ENCODE measurements at regions not wholly inside any gene's neighbourhood (a gene's known extent, or its start where the extent isn't known, plus 50 kb on each side); places are given as distances from the start of the nearest gene placed in this dataset.

GRCh38 chr13:105506463-105506862 lies 1029.0 kb downstream of the EFNB2 start:
- TF ChIP-seq, protein P1, sequence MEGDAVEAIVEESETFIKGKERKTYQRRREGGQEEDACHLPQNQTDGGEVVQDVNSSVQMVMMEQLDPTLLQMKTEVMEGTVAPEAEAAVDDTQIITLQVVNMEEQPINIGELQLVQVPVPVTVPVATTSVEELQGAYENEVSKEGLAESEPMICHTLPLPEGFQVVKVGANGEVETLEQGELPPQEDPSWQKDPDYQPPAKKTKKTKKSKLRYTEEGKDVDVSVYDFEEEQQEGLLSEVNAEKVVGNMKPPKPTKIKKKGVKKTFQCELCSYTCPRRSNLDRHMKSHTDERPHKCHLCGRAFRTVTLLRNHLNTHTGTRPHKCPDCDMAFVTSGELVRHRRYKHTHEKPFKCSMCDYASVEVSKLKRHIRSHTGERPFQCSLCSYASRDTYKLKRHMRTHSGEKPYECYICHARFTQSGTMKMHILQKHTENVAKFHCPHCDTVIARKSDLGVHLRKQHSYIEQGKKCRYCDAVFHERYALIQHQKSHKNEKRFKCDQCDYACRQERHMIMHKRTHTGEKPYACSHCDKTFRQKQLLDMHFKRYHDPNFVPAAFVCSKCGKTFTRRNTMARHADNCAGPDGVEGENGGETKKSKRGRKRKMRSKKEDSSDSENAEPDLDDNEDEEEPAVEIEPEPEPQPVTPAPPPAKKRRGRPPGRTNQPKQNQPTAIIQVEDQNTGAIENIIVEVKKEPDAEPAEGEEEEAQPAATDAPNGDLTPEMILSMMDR (IDR thresholded peaks at IDR 0.05; ENCODE audit: low read length) = no peak
- no peak for TF ChIP-seq EZH2 (IDR thresholded peaks at IDR 0.05; ENCODE audit: borderline replicate concordance, low read length)
